Astrocyte (in vitro differentiated cells and primary cell): ENCODE measurements at regions not wholly inside any gene's neighbourhood (a gene's known extent, or its start where the extent isn't known, plus 50 kb on each side); places are given as distances from the start of the nearest gene placed in this dataset.

Experiments used
- DNase-seq: peaks from one replicate; pipeline ENCODE4 v3.0.0-alpha.2; 2010; ENCODE audit warnings: low read depth
- FAIRE-seq: peaks from 2 replicates; lab custom pipeline; 2011; peaks lifted over from hg19 to GRCh38; lab: Jason Lieb, UNC
- H2AFZ ChIP-seq: 2 replicates; pipeline ENCODE4 v1.6.0; 2012; ENCODE audit warnings: low read depth, low read length, inconsistent platforms
- H3K27ac ChIP-seq: 2 replicates; pipeline ENCODE4 v1.5.1; 2011; ENCODE audit warnings: low read depth, low read length, inconsistent platforms
- H3K27me3 ChIP-seq: 2 replicates; pipeline ENCODE4 v1.6.0; 2011; ENCODE audit warnings: low read length, inconsistent platforms; ENCODE audit not compliant: insufficient read depth
- H3K36me3 ChIP-seq: 2 replicates; pipeline ENCODE4 v1.5.1; 2011; ENCODE audit warnings: low read length, inconsistent platforms; ENCODE audit not compliant: insufficient read depth
- H3K4me1 ChIP-seq: 2 replicates; pipeline ENCODE4 v1.5.1; 2011; ENCODE audit warnings: low read length, inconsistent platforms; ENCODE audit not compliant: insufficient read depth
- H3K4me2 ChIP-seq: 2 replicates; pipeline ENCODE4 v1.6.0; 2012; ENCODE audit warnings: low read length, inconsistent platforms
- H3K4me3 ChIP-seq: 2 replicates; pipeline ENCODE4 v1.5.1; 2011; ENCODE audit warnings: low read depth, mild to moderate bottlenecking, low read length, inconsistent platforms; ENCODE audit not compliant: insufficient read depth
- H3K79me2 ChIP-seq: 2 replicates; pipeline ENCODE4 v1.6.0; 2012; ENCODE audit warnings: mild to moderate bottlenecking, low read length, inconsistent platforms; ENCODE audit not compliant: insufficient read depth
- H3K9ac ChIP-seq: 2 replicates; pipeline ENCODE4 v1.6.0; 2012; ENCODE audit warnings: mild to moderate bottlenecking, low read length, inconsistent platforms
- H3K9me3 ChIP-seq: 2 replicates; pipeline ENCODE4 v1.5.1; 2012; ENCODE audit warnings: low read depth, mild to moderate bottlenecking, low read length, inconsistent platforms; ENCODE audit not compliant: insufficient read depth
- H4K20me1 ChIP-seq: 2 replicates; pipeline ENCODE4 v1.6.0; 2012; ENCODE audit warnings: low read length, inconsistent platforms; ENCODE audit not compliant: insufficient read depth
- H3K27ac Mint-ChIP-seq: one replicate; pipeline ENCODE4 v1.8.0; 2021; ENCODE audit warnings: mild to moderate bottlenecking, mixed read lengths; ENCODE audit not compliant: unreplicated experiment
- H3K27me3 Mint-ChIP-seq: one replicate; pipeline ENCODE4 v1.8.0; 2021; ENCODE audit warnings: low read depth, mixed read lengths; ENCODE audit not compliant: unreplicated experiment
- H3K36me3 Mint-ChIP-seq: one replicate; pipeline ENCODE4 v1.8.0; 2021; ENCODE audit warnings: low read depth, mixed read lengths; ENCODE audit not compliant: unreplicated experiment
- H3K4me1 Mint-ChIP-seq: one replicate; pipeline ENCODE4 v1.8.0; 2021; ENCODE audit warnings: low read depth, mixed read lengths; ENCODE audit not compliant: unreplicated experiment
- H3K4me3 Mint-ChIP-seq: one replicate; pipeline ENCODE4 v1.8.0; 2021; ENCODE audit warnings: mild to moderate bottlenecking, moderate library complexity, mixed read lengths; ENCODE audit not compliant: unreplicated experiment
- H3K9me3 Mint-ChIP-seq: one replicate; pipeline ENCODE4 v1.8.0; 2021; ENCODE audit warnings: mild to moderate bottlenecking, mixed read lengths; ENCODE audit not compliant: unreplicated experiment
- CTCF ChIP-seq: IDR thresholded peaks from 2 replicates; pipeline ENCODE4 v1.5.1; 2011; ENCODE audit warnings: low read depth, mild to moderate bottlenecking, inconsistent platforms, low read length, moderate library complexity; ENCODE audit not compliant: insufficient read depth
- EZH2 ChIP-seq: IDR thresholded peaks from 2 replicates; pipeline ENCODE4 v1.6.1; 2012; ENCODE audit warnings: mild to moderate bottlenecking, low read length, inconsistent platforms; ENCODE audit not compliant: insufficient read depth

DNA sequence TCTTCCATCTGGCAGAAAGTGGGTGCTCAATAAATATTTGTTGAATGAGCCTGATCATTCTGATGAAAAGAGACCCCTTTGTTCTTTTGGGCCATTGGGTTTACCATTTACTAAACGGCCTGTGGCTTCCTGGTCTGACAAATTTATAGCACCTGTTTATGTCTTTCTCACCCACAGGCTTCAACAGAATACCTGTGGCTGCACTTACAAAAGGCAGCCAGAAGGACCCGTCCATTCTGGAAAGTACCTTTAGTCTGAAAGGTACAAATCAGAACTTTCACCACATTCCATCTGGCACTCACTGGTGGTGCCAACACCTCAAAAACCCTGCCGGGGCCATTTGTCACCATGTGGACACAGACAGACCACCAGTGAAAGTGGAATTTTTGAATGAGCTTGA, 167.5 kb downstream of the ETAA1 start:
- Histone ChIP-seq H3K79me2 (no peaks in the 10 kb centered on the region), H3K9ac (no peak overlapping the region), H3K9me3 (no peaks in the 10 kb centered on the region), H3K4me1 (peaks cover 29% of the 10 kb centered on the region), H3K4me3 (no peak overlapping the region), H3K27ac (no peak overlapping the region), H3K36me3 (no peaks in the 10 kb centered on the region), H4K20me1 (no peaks in the 10 kb centered on the region), H3K4me2 (no peak overlapping the region), H3K27me3 (no peaks in the 10 kb centered on the region), H2AFZ (no peak overlapping the region)
- no peak for FAIRE-seq
- Mint-ChIP-seq H3K36me3 (no peaks in the 10 kb centered on the region), H3K27me3 (no peaks in the 10 kb centered on the region), H3K4me1 (peaks cover 22% of the 10 kb centered on the region), H3K4me3 (no peak overlapping the region), H3K9me3 (no peaks in the 10 kb centered on the region), H3K27ac (no peak overlapping the region)
- DNase-seq = no peak
- TF ChIP-seq CTCF = no peak
- TF ChIP-seq EZH2 = no peak

GRCh38 chr2:67565262-67565661, 168.1 kb downstream of the ETAA1 start:
- Mint-ChIP-seq H3K4me1 (peaks cover 22% of the 10 kb centered on the region), H3K36me3 (no peaks in the 10 kb centered on the region), H3K27ac (no peak overlapping the region), H3K27me3 (no peaks in the 10 kb centered on the region), H3K9me3 (no peaks in the 10 kb centered on the region), H3K4me3 (no peak overlapping the region)
- peaks cover 29% of the 10 kb centered on the region for H3K4me1 ChIP-seq
- no peaks in the 10 kb centered on the region for H4K20me1 ChIP-seq
- FAIRE-seq (no peak), DNase-seq (no peak)
- H3K79me2 ChIP-seq = no peaks in the 10 kb centered on the region
- no peaks in the 10 kb centered on the region for H3K9me3 ChIP-seq
- no peak overlapping the region for H2AFZ ChIP-seq
- H3K4me3 ChIP-seq = no peak overlapping the region
- peak overlapping the region; percentile 69 for H3K27ac ChIP-seq
- no peak for TF ChIP-seq CTCF
- TF ChIP-seq EZH2 = no peak
- no peak overlapping the region for H3K9ac ChIP-seq
- no peaks in the 10 kb centered on the region for H3K36me3 ChIP-seq
- no peaks in the 10 kb centered on the region for H3K27me3 ChIP-seq
- H3K4me2 ChIP-seq = no peak overlapping the region

GRCh38 chr2:67565761-67566160, 168.6 kb downstream of the ETAA1 start:
- Histone ChIP-seq H3K4me2 (peak overlapping the region; percentile 22), H3K36me3 (no peaks in the 10 kb centered on the region), H3K4me1 (peaks cover 29% of the 10 kb centered on the region), H3K9me3 (no peaks in the 10 kb centered on the region), H3K79me2 (no peaks in the 10 kb centered on the region), H3K9ac (peak overlapping the region; percentile 21), H3K27me3 (no peaks in the 10 kb centered on the region), H3K4me3 (no peak overlapping the region), H4K20me1 (no peaks in the 10 kb centered on the region), H2AFZ (no peak overlapping the region), H3K27ac (peak overlapping the region; percentile 69)
- H3K36me3 Mint-ChIP-seq = no peaks in the 10 kb centered on the region
- DNase-seq (peak; percentile 96), FAIRE-seq (no peak)
- H3K27ac Mint-ChIP-seq = no peak overlapping the region
- H3K4me3 Mint-ChIP-seq = no peak overlapping the region
- no peaks in the 10 kb centered on the region for H3K9me3 Mint-ChIP-seq
- TF ChIP-seq CTCF (no peak), EZH2 (no peak)
- no peaks in the 10 kb centered on the region for H3K27me3 Mint-ChIP-seq
- peaks cover 22% of the 10 kb centered on the region for H3K4me1 Mint-ChIP-seq
